Uterus (tissue), 3 donors: ENCODE measurements at regions not wholly inside any gene's neighbourhood (a gene's known extent, or its start where the extent isn't known, plus 50 kb on each side); places are given as distances from the start of the nearest gene placed in this dataset.

Experiments
- DNase-seq, 2 donors: peaks; one replicate each; pipeline ENCODE4 v3.0.0-alpha.2; 2019 to 2020
- H3K27ac ChIP-seq, 2 donors: fragments of 200-600 bp; sonication (generic); 1 replicate in 1 of 2; 2 replicates in 1 of 2; pipeline ENCODE4 v1.5.1; 2016 to 2018
- H3K27me3 ChIP-seq, 2 donors: fragments of 200-600 bp; sonication (generic); one replicate each; pipeline ENCODE4 v1.5.1; 2018 to 2019; ENCODE audit warnings: control low read depth in 1 of 2
- H3K36me3 ChIP-seq, 2 donors: fragments of 200-600 bp; sonication (generic); one replicate each; pipeline ENCODE4 v1.5.1; 2019; ENCODE audit warnings: control low read depth in 1 of 2
- H3K4me1 ChIP-seq, 2 donors: fragments of 200-600 bp; sonication (generic); one replicate each; pipeline ENCODE4 v1.5.1; 2018 to 2019; ENCODE audit warnings: control low read depth in 1 of 2
- H3K4me3 ChIP-seq, 2 donors: fragments of 200-600 bp; sonication (generic); 1 replicate in 1 of 2; 2 replicates in 1 of 2; pipeline ENCODE4 v1.5.1; 2018 to 2019; ENCODE audit warnings: mild to moderate bottlenecking in 1 of 2
- H3K9me3 ChIP-seq, 2 donors: fragments of 200-600 bp; sonication (generic); one replicate each; pipeline ENCODE4 v1.5.1; 2019; ENCODE audit warnings: control low read depth in 1 of 2
- POLR2A ChIP-seq, 2 donors: fragments of 450-650 bp; IDR thresholded peaks; one replicate each; pipeline ENCODE4 v1.6.1; 2016; ENCODE audit warnings: antibody characterized with exemption in 2 of 2, mild to moderate bottlenecking in 1 of 2, moderate library complexity in 1 of 2
- intact Hi-C: fragments of 100-400 bp; cut with DNase I; formaldehyde crosslinking; loops from one replicate; pipeline ENCODE4 v1.15.1; 2023; ENCODE audit warnings: low total_unique reads
- TF ChIP-seq, protein P1 (sequence below), 4 experiments: fragments of 200-600 bp in 2 of 4; fragments of 450-650 bp in 2 of 4; sonication (generic) in 2 of 4; IDR thresholded peaks; one replicate each; pipeline ENCODE4 v1.5.1; 2016 to 2019; ENCODE audit warnings: antibody characterized with exemption in 4 of 4, mild to moderate bottlenecking in 2 of 4, moderate library complexity in 1 of 4
- donor health status: DM: yes; HTN: yes; CAD: no.

DNA sequence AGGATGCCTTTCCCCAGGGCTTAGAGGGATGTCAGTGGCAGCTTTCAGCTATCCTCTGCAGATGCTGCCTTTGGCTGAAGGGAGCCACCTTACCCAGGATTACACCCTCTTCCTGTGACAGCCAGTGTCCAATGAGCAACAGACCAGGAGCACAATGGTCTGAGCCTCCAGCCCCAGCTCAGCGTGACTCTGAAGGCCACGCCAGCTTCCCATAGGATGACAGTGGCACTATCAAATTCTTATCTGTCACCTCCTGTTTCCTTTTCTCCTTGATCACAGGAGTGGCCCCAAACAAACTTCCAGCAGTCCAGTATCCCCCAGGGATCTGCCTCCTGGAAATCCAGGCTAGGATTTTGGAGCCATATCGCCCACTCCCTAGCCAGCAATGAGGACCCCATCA is 226.9 kb downstream of the SETD4 start:
- intact Hi-C loops, result no loop called here

DNA sequence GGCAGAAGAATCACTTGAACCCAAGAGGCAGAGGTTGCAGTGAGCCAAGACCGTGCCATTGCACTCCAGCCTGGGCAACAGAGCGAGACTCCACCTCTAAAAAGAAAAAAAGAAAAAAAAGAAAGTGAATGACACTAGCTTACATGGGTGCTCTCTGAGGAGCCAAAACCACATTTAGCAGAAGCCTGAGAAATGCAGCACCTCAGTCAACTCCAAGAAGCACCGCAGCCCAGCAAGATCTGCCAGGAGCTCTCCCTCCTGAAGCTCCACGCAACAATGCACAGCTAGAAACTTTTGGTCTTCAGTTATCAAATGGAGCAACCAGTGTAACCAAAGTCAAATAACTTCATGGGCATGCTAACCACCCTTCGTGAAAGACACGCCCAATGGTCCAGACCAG is 229.1 kb downstream of the SETD4 start:
- H3K4me3 ChIP-seq, result no peak overlapping the region
- no peaks in the 10 kb centered on the region for H3K9me3 ChIP-seq
- no peak for DNase-seq
- no peaks in the 10 kb centered on the region for H3K4me1 ChIP-seq
- H3K27ac ChIP-seq, result no peak overlapping the region
- H3K27me3 ChIP-seq, result no peaks in the 10 kb centered on the region
- intact Hi-C loops, result no loop called here
- no peak for TF ChIP-seq POLR2A (IDR thresholded peaks at IDR 0.05)
- TF ChIP-seq, protein P1, sequence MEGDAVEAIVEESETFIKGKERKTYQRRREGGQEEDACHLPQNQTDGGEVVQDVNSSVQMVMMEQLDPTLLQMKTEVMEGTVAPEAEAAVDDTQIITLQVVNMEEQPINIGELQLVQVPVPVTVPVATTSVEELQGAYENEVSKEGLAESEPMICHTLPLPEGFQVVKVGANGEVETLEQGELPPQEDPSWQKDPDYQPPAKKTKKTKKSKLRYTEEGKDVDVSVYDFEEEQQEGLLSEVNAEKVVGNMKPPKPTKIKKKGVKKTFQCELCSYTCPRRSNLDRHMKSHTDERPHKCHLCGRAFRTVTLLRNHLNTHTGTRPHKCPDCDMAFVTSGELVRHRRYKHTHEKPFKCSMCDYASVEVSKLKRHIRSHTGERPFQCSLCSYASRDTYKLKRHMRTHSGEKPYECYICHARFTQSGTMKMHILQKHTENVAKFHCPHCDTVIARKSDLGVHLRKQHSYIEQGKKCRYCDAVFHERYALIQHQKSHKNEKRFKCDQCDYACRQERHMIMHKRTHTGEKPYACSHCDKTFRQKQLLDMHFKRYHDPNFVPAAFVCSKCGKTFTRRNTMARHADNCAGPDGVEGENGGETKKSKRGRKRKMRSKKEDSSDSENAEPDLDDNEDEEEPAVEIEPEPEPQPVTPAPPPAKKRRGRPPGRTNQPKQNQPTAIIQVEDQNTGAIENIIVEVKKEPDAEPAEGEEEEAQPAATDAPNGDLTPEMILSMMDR (IDR thresholded peaks at IDR 0.05), result no peak
- H3K36me3 ChIP-seq, result no peaks in the 10 kb centered on the region

More for the DNA sequence above, 226.9 kb downstream of the SETD4 start:
- Histone ChIP-seq H3K9me3 (no peaks in the 10 kb centered on the region), H3K27ac (no peak overlapping the region), H3K27me3 (no peaks in the 10 kb centered on the region), H3K4me3 (no peak overlapping the region), H3K36me3 (no peaks in the 10 kb centered on the region), H3K4me1 (no peaks in the 10 kb centered on the region)
- TF ChIP-seq, protein P1 (IDR thresholded peaks at IDR 0.05), result no peak
- TF ChIP-seq POLR2A (IDR thresholded peaks at IDR 0.05), result no peak
- DNase-seq, result no peak

DNA sequence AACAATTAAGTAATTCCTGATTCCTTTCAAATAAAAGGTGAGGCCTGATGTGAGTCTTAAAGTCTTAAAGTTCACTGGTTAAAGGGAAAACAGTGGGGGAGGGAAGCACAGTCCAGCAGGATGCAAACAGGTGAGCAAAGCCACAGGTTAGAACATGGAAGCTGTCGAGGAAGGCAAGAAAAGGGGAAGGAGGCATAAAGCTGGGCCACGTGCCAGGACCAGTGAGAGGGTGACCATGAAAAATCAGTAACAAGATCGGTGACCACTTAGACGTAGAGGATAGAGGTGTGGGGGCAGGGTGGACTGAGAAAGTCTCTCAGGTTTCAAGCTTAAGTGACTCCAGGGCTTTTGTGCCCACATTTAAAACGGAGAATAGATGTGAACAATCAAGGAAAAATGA is 231.3 kb downstream of the SETD4 start:
- intact Hi-C loops, result no loop called here
- TF ChIP-seq, protein P1 (IDR thresholded peaks at IDR 0.05), result no peak
- no peak for TF ChIP-seq POLR2A (IDR thresholded peaks at IDR 0.05)
- H3K27me3 ChIP-seq, result no peaks in the 10 kb centered on the region
- no peak overlapping the region for H3K4me3 ChIP-seq
- H3K36me3 ChIP-seq, result no peaks in the 10 kb centered on the region
- H3K4me1 ChIP-seq, result no peaks in the 10 kb centered on the region
- H3K9me3 ChIP-seq, result no peaks in the 10 kb centered on the region
- H3K27ac ChIP-seq, result no peak overlapping the region
- DNase-seq, result no peak

DNA sequence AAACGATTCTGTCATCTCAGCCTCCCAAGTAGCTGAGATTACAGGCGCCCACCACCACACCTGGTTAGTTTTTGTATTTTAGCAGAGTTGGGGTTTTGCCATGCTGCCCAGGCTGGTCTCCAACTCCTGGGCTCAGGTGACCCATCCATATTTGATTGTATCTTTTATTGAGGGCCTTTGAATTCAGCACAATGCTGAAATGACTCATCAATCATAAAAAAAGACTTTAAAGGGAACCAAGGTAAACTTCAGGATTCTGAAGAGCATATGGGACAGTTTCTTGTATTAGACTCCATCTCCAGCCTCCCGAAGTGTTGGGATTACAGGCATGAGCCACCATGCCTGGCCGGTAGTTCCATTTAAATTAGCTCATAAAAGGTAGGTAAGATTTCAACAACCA is 232.2 kb downstream of the SETD4 start:
- H3K4me3 ChIP-seq, result no peak overlapping the region
- TF ChIP-seq, protein P1 (IDR thresholded peaks at IDR 0.05), result no peak
- no peak for TF ChIP-seq POLR2A (IDR thresholded peaks at IDR 0.05)
- H3K9me3 ChIP-seq, result no peaks in the 10 kb centered on the region
- H3K27ac ChIP-seq, result no peak overlapping the region
- DNase-seq, result no peak
- intact Hi-C loops, result no loop called here
- H3K36me3 ChIP-seq, result no peaks in the 10 kb centered on the region
- H3K27me3 ChIP-seq, result no peaks in the 10 kb centered on the region
- no peaks in the 10 kb centered on the region for H3K4me1 ChIP-seq

DNA sequence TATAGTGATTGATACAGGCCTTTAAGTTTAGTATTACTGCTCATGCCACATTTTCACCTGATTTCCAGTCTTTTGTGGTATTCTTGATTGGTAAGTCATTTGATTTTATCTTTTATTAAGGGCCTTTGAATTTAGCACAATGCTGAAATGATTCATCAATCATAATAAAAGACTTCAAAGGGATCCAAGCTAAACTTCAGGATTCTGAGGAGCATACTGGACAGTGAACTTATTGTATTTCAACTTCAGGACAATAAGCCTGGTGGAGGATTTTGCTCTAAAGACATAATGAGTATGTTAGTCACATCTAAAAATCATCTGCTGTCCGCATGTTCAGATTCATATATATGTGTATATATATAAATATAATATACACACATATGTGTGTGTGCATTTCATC is 233.3 kb downstream of the SETD4 start:
- no peaks in the 10 kb centered on the region for H3K9me3 ChIP-seq
- no peaks in the 10 kb centered on the region for H3K27me3 ChIP-seq
- no peak for DNase-seq
- no peaks in the 10 kb centered on the region for H3K36me3 ChIP-seq
- intact Hi-C loops, result no loop called here
- H3K4me1 ChIP-seq, result no peaks in the 10 kb centered on the region
- TF ChIP-seq POLR2A (IDR thresholded peaks at IDR 0.05), result no peak
- TF ChIP-seq, protein P1 (IDR thresholded peaks at IDR 0.05), result no peak
- no peak overlapping the region for H3K4me3 ChIP-seq
- H3K27ac ChIP-seq, result no peak overlapping the region
